ENCODE measurements at regions not wholly inside any gene's neighbourhood (a gene's known extent, or its start where the extent isn't known, plus 50 kb on each side); places are given as distances from the start of the nearest gene placed in this dataset.

DNA sequence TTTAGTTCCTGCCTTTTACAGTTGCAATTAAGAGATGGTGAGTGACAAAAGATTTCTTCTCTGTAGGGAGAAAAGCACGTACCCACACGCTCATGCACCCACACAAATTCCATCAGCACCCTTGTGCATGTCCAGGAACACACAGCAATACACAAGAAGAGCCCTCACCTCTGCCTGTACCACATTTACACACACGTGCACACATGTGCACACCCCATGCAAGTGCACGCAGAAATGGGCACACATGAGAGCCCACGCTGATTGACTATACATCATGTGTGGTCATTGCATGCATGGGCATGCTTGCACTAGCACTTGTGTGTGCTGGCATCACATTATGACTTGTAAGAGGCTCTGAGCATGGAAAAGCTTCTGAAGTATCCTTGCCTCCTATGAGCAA is 70.5 kb downstream of the SERPINA3 start:
- no peak for TF ChIP-seq POLR2A (IDR thresholded peaks at IDR 0.05)
- TF ChIP-seq, protein P1, sequence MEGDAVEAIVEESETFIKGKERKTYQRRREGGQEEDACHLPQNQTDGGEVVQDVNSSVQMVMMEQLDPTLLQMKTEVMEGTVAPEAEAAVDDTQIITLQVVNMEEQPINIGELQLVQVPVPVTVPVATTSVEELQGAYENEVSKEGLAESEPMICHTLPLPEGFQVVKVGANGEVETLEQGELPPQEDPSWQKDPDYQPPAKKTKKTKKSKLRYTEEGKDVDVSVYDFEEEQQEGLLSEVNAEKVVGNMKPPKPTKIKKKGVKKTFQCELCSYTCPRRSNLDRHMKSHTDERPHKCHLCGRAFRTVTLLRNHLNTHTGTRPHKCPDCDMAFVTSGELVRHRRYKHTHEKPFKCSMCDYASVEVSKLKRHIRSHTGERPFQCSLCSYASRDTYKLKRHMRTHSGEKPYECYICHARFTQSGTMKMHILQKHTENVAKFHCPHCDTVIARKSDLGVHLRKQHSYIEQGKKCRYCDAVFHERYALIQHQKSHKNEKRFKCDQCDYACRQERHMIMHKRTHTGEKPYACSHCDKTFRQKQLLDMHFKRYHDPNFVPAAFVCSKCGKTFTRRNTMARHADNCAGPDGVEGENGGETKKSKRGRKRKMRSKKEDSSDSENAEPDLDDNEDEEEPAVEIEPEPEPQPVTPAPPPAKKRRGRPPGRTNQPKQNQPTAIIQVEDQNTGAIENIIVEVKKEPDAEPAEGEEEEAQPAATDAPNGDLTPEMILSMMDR (IDR thresholded peaks at IDR 0.05): no peak
- no peak for TF ChIP-seq POLR2AphosphoS5 (IDR thresholded peaks at IDR 0.05)
